ENCODE measurements at regions not wholly inside any gene's neighbourhood (a gene's known extent, or its start where the extent isn't known, plus 50 kb on each side); places are given as distances from the start of the nearest gene placed in this dataset. TPM values are rescaled to one million over a fixed set of nuclear protein-coding genes. Genes with fewer than 3 reads are reported as not detected.

GRCh38 chr3:98952404-98952803 is 50.9 kb upstream of the DCBLD2 start:
- no peaks in the 10 kb centered on the region for H4K20me1 ChIP-seq (ENCODE audit: low read depth)
- Mint-ChIP-seq H3K36me3 (no peaks in the 10 kb centered on the region), H3K4me3 (no peak overlapping the region), H3K4me1 (peaks cover 10% of the 10 kb centered on the region), H3K27me3 (ENCODE audit: insufficient read depth, low read depth) (no peaks in the 10 kb centered on the region), H3K27ac (peak overlapping the region; percentile 69), H3K9me3 (peaks cover 5% of the 10 kb centered on the region)
- H3K27me3 ChIP-seq: no peaks in the 10 kb centered on the region
- H3K4me1 ChIP-seq: no peaks in the 10 kb centered on the region
- H3K27ac ChIP-seq: no peak overlapping the region
- peak overlapping the region; percentile 17 for H2AFZ ChIP-seq (replicated peaks)
- DNase-seq (ENCODE audit: low spot score): no peak
- no peaks in the 10 kb centered on the region for H3F3A ChIP-seq (ENCODE audit: low read depth)
- no peaks in the 10 kb centered on the region for H3K79me2 ChIP-seq (ENCODE audit: low read depth)
- H3K36me3 ChIP-seq: no peaks in the 10 kb centered on the region
- H3K4me3 ChIP-seq: no peak overlapping the region
- H3K9me3 ChIP-seq (ENCODE audit: low read depth): no peaks in the 10 kb centered on the region
- H3K4me2 ChIP-seq: no peak overlapping the region
- no peak overlapping the region for H3K9ac ChIP-seq
- TF ChIP-seq EZH2 (IDR thresholded peaks at IDR 0.05) (no peak), EZH2phosphoT487 (IDR thresholded peaks at IDR 0.05) (no peak), CTCF (IDR thresholded peaks at IDR 0.05) (no peak)

Small RNA genes in the stretch of these regions (small RNA-seq; reads per million reads assigned to genes)
- gene AC107297.1: not detected
- gene RF00066: not detected

All from neural progenitor cell (in vitro differentiated cells).